DMS153 treated with DMSO at 0.1 percent for 48 hours (cell line): ENCODE measurements at regions not wholly inside any gene's neighbourhood (a gene's known extent, or its start where the extent isn't known, plus 50 kb on each side); places are given as distances from the start of the nearest gene placed in this dataset.

ENCODE experiments used
- DNase-seq: peaks from one replicate; lab custom pipeline; 2025; ENCODE audit not compliant: unreplicated experiment; lab: John Stamatoyannopoulos, UW

GRCh38 chr14:85118274-85118673, 411.7 kb upstream of the FLRT2 start:
- DNase-seq = no peak

GRCh38 chr14:85122690-85123089, 407.3 kb upstream of the FLRT2 start:
- peak; percentile 15 for DNase-seq

DNA sequence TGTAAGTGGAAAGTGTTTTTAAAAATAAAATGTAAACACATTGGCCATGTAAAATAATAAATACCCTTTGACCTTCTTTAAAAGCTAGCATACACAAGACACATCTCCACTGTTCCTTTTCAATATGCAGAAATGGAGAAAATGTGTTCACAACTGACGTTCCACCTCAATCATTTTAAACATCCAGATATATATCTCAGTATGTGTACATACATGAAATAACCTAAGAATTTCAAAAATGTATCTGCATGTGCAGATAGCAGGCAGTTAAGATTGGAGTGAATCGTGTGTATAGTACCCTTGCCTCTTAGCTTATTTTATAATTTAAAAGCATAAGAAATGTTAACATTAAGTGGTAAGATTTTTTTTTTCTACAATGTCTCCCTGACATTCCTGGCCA, 406.2 kb upstream of the FLRT2 start:
- DNase-seq = no peak

GRCh38 chr14:85124631-85125290, 405.2 kb upstream of the FLRT2 start:
- no peak for DNase-seq

- no peak for DNase-seq
These were observed 404.7 kb upstream of the FLRT2 start for GRCh38 chr14:85125291-85125670.

DNA sequence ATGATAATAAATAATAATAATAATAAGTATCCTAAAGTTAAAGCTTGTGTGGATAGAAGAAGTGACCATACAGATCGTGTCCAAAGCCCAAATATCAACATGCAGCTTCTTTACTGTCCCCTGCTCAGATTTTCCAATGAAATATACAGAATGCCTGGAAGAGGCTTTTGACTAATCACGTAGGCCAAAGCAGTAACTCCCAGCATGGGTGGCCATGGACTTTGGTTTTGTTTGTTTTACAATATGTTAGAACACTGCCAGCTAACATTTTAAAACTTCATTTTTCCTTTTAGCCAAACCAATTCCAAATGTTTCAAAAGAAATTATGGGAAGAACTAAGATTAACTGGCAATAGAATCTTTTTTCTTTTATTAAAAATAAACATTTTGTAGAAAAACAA, 400.0 kb upstream of the FLRT2 start:
- no peak for DNase-seq

DNA sequence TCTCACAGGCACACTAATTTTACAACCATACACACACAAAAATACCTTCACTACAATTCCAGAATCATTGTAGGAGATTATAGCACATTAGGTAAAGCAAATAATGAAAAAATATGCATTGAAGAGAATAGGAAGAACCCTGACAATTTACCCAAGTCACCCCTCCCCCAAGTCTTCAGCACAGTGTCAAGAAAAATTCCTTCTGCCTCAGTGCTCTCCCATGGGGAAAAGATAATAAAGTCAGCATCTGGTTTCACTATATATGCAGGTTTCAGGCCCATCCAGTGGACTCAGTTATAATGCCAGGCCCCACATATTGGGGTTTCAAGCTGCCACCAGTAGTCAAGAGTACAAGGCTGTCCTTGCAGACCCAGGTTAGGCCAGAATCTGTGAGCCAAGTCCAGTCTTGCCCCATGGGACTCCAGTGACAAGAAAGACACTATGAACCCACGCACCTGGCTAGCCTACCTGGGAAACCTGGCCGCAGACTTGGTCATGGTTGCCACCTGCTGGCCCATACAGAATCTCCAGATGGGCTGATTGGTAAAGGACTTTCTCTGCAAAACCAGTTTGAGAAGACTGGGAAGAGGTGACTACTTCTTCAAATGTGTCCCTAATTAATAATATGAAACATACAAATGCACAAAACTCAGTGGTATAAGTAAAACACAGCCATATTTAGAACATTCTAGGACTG, 398.6 kb upstream of the FLRT2 start:
- DNase-seq = no peak

DNA sequence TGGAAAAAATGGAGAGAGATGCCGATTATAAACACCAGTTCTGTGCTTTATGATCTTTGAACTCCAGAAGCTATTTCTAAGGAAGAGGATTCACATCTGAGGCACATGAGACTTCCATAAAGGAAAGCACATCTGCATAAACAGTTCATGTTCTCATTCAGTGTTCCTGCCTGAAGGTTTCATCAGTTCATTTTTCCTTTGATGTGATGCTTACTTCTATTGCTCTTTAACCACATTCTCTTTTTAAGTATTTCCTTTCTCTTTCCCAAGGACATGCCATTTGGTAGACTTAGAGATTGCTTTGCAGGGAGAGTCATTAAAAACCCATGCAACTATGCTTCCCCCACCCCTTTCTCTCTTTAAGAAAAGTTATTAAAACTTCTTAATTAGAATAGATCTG, 387.0 kb upstream of the FLRT2 start:
- DNase-seq = no peak

DNA sequence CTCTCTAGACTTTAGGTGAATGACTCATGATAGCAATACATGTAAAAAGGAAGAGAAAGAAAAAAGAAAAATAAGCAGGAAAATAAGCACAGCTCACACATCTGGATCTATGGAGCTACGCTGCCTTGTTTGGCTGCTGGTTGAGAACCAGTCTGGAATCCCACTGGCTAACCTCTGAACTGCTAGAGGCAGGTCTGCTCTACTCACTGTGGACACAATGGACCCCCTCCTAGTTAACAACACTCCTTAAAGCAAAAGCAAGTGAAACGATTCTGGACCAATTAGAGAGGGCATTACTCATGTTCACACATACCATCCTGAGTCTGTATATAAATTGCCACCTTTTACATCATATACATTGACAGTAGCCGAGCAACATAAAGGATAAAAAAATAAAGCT, 383.2 kb upstream of the FLRT2 start:
- no peak for DNase-seq

DNA sequence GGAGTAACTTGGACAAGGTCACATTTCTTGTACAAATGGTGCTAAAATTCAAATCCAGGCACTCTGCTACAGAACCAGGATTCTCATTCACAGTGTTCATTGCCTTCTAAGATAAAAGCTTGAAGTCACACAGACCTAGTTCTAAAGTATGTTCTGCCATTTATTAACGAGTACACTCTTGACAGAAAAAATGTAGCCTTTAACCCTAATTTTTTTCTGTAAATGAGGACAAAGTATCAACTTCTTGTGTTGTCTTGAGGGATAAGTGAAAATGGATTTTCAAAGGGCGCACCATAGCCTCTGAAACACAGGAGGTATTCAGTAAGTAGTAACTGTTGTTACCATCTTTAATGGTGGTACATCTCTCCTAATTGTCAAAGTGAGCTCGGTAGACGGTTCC, 379.8 kb upstream of the FLRT2 start:
- no peak for DNase-seq

GRCh38 chr14:85154714-85155113, 375.2 kb upstream of the FLRT2 start:
- no peak for DNase-seq

DNA sequence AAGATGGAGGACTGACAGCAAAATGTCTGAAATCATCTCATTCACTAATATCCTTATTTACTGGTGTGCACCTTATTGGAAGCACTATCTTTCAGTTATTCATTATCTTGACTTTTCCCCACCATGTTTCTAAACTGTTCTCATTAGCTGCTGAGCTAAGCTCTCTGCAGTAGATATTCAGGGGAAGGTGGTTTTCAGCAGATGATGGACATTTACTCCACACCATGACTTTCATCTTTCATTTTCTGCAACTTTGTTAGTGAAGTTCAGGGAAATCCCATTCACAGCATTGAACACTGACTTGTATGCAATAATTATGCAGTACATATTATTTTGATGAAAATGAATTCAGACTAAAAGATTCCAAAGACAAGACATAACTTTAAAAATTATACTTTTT, 373.6 kb upstream of the FLRT2 start:
- no peak for DNase-seq

GRCh38 chr14:85159726-85160125, 370.2 kb upstream of the FLRT2 start:
- no peak for DNase-seq

- no peak for DNase-seq
These were observed 364.9 kb upstream of the FLRT2 start for GRCh38 chr14:85165094-85165493.

GRCh38 chr14:85169381-85169780, 360.6 kb upstream of the FLRT2 start:
- DNase-seq = no peak

DNA sequence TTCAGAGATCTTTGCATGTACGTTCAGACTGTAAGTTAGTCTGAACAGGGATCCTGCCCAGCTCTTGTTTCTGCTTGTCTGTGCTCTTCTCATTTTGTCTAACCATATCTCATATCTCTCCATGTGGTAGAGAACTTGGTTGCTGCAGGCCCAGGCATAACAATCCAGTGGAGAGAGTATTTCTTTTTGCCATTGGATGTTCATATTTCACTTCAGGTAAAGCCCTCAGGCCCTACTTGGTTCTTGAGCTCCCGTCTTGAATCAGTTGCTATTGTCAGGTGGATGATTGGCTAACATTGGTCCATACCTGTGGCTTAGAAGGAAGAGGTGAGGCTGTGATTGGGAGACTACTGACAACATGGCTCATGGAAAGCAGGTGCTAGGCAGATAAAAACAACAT, 357.7 kb upstream of the FLRT2 start:
- no peak for DNase-seq

DNA sequence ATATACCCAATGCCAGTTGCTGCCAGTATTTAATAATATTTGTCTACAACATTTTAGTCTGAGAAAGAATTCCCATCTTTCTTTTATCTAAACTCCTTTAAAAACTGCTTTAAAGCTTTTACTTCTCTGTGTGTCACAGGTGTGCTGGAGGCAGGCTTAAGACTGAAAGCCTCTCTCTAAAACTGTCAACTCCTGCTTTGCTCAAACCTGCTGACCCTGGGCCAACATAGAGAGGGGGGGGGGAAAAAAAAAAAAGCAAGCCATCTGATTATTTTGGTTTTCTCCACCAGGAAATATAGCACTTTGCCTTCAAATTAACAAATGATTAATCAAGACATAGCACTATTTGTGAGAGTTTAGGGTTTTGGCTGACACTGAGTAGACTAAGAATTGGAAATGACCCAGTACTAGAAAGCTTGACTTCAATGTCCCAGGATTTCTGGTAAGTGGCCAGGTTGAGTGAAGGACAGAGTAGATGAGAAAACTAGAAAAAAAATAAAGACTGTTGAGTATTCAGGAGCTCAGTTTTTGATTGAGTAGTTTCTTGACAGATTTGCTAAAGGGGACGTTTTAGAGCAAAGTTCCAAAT, 357.0 kb upstream of the FLRT2 start:
- DNase-seq = no peak

DNA sequence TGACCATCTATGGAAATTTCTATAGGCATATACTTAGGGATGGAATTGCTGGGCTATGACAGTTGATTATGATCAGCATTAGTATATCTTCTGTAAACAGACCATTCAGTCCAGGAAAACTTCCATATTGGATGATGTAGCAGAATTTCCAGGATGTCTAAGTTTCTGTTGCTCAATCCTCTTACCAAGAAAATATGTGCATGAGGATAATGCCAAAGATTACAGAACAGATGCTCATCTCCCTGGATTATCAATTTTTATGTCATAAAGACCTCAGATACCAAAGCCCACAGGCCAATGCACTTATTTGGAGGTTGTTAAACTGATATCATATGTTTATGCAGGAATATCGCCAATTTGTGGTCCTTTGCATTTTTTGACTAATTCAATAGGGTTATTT, 354.4 kb upstream of the FLRT2 start:
- no peak for DNase-seq

- peak; percentile 4 for DNase-seq
These were observed 351.1 kb upstream of the FLRT2 start for GRCh38 chr14:85178864-85179263.

DNA sequence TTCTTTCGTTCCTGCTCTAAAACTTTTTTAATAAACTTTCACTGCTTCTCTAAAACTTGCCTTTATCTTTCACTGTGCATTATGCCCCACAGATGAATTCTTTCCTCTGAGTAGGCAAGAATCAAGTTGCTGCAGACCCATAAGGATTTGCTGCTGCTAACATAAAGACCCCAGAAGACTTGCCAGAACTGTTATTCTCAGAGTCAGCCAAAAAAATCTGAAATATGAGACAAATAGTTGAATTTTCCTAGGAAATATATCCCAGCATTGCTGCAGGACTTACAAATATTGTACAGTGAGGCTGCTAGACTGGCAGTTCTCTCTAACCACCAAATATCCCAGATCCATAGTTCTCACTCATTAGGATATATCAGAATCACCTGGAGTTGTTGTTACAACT, 349.1 kb upstream of the FLRT2 start:
- DNase-seq = no peak

GRCh38 chr14:85182282-85182681, 347.7 kb upstream of the FLRT2 start:
- no peak for DNase-seq

GRCh38 chr14:85186082-85186481, 343.9 kb upstream of the FLRT2 start:
- DNase-seq = no peak

DNA sequence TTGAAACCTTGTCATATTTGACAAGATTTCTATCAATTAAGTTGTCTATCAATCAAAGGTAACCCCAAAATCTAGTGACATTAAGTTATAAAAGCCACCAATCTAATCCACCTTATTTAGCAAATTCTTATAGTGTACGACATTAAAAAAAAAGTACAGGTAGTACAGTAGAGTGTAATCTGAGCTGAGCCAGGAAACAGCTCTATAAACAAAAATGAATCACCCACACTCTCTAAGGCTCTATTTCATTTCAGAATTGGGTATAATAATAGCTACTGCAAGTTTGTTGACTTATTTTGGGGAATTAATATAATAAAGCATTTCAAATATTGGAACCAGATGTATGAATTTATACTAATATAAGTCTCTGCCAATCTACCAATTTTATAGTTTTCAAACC, 342.4 kb upstream of the FLRT2 start:
- no peak for DNase-seq
